Mesodermal cell (in vitro differentiated cells): ENCODE measurements at regions not wholly inside any gene's neighbourhood (a gene's known extent, or its start where the extent isn't known, plus 50 kb on each side); places are given as distances from the start of the nearest gene placed in this dataset.
"Not testable (repeated sequence)": the region's sequence is repeated elsewhere in the genome, so short reads cannot be mapped to it uniquely, and the experiment has no call there.

Source experiments
- H3K27ac ChIP-seq: 2 replicates; pipeline ENCODE4 v1.7.0; 2013; ENCODE audit warnings: mild to moderate bottlenecking, low read depth, low read length, moderate library complexity; ENCODE audit not compliant: severe bottlenecking
- H3K36me3 ChIP-seq: 2 replicates; pipeline ENCODE4 v1.7.1; 2013; ENCODE audit warnings: mild to moderate bottlenecking, low read length, moderate library complexity; ENCODE audit not compliant: control insufficient read depth, insufficient read depth
- H3K4me1 ChIP-seq: one replicate; pipeline ENCODE4 v1.7.1; 2013; ENCODE audit warnings: mild to moderate bottlenecking, low read length; ENCODE audit not compliant: insufficient read depth, control insufficient read depth, poor library complexity, severe bottlenecking
- H3K4me3 ChIP-seq: 2 replicates; pipeline ENCODE4 v1.7.0; 2013; ENCODE audit warnings: low read length, control low read depth, mild to moderate bottlenecking; ENCODE audit not compliant: insufficient read depth, poor library complexity, severe bottlenecking; ENCODE audit errors: extremely low read depth
- H3K9me3 ChIP-seq: 2 replicates; pipeline ENCODE4 v1.7.1; 2013; ENCODE audit warnings: mild to moderate bottlenecking, low read length, moderate library complexity; ENCODE audit not compliant: control insufficient read depth
- WGBS, 2 experiments: methylation state at CpG; one replicate each; pipeline ENCODE4 v1.1.5; 2013; ENCODE audit warnings: missing lambda C conversion rate in 2 of 2; ENCODE audit not compliant: insufficient coverage in 2 of 2; 5-methylcytosine and 5-hydroxymethylcytosine counted together

DNA sequence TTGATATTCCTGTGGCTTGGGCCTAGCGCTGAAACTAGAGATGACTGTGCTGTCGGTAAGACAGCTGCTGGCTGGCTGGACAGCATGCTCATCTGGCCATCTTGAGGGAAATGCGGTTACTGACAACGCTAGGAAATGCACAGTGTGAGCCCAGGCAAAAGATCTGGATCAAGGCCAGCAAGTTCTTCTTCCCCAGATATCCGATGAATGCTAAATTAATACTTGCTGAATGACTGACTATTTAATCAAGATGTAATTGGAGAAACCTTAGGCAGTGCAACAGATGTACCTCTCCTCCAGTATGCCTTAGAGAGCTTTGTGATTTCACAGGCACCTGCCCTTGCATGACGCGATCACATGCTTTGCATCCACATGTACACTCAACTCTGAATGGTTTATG, 659.1 kb downstream of the EFNA5 start:
- Histone ChIP-seq H3K9me3 (no peaks in the 10 kb centered on the region), H3K4me1 (no peaks in the 10 kb centered on the region), H3K4me3 (no peak overlapping the region), H3K36me3 (no peaks in the 10 kb centered on the region), H3K27ac (no peak overlapping the region)
- 89 to 95% methylated on average over 4 to 7 of the region's 7 CpGs for WGBS, 2 experiments

DNA sequence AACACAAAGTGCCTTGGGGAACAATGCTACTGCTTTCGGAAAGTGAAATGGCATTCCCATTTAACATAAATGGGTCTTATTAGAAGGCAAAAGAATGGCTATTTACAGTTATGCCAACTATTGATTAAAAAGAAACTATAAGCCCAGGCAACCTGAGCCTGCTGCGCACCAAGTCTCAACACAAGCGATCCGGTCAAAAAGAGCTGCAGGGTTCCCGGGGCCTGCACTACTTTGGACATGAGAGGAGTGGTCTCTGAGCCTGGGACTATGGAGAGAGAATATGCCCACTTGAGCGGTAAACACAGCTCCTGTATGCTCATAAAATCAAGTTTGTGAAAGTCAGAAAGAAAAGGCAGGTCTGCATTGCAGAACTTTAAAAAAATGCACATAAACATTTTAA, 660.7 kb downstream of the EFNA5 start:
- no peaks in the 10 kb centered on the region for H3K9me3 ChIP-seq
- WGBS, 2 experiments = 95 to 100% methylated on average over 4 of the region's 6 CpGs

GRCh38 chr5:107005653-107006052, 665.1 kb downstream of the EFNA5 start:
- H3K4me3 ChIP-seq = no peak overlapping the region
- WGBS, 2 experiments = 0% methylated on average over 1 of the region's 1 CpG; no CpG with 5 or more reads in 1 of the 2 experiments
- H3K27ac ChIP-seq = no peak overlapping the region
- H3K9me3 ChIP-seq = no peaks in the 10 kb centered on the region
- H3K4me1 ChIP-seq = no peaks in the 10 kb centered on the region
- no peaks in the 10 kb centered on the region for H3K36me3 ChIP-seq

More for the DNA sequence above, 660.7 kb downstream of the EFNA5 start:
- H3K27ac ChIP-seq = no peak overlapping the region
- H3K4me1 ChIP-seq = no peaks in the 10 kb centered on the region
- no peaks in the 10 kb centered on the region for H3K36me3 ChIP-seq
- no peak overlapping the region for H3K4me3 ChIP-seq

GRCh38 chr5:107005161-107005560, 665.6 kb downstream of the EFNA5 start:
- no peaks in the 10 kb centered on the region for H3K4me1 ChIP-seq
- no peak overlapping the region for H3K4me3 ChIP-seq
- no peaks in the 10 kb centered on the region for H3K9me3 ChIP-seq
- no peaks in the 10 kb centered on the region for H3K36me3 ChIP-seq
- H3K27ac ChIP-seq = no peak overlapping the region
- 90% methylated on average over 2 of the region's 4 CpGs; no CpG with 5 or more reads in 1 of the 2 experiments for WGBS, 2 experiments

- Histone ChIP-seq H3K36me3 (no peaks in the 10 kb centered on the region), H3K4me3 (no peak overlapping the region), H3K9me3 (no peaks in the 10 kb centered on the region), H3K4me1 (no peaks in the 10 kb centered on the region), H3K27ac (no peak overlapping the region)
Observed at GRCh38 chr5:107002115-107002514, 668.6 kb downstream of the EFNA5 start.

DNA sequence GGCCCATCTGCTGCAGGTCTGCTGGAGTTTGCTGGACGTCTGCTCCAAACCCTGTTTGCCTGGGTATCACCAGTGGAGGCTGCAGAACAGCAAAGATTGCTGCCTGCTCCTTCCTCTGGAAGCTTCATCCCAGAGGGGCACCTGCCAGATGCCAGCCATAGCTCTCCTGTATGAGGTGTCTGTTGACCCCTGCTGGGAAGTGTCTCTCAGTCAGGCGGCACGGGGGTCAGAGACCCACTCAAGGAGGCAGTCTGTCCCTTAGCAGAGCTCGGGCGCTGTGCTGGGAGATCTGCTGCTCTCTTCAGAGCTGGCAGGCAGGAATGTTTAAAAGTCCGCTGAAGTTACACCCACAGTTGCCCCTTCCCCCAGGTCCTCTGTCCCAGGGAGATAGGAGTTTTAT, 671.2 kb downstream of the EFNA5 start:
- 96% methylated on average over 4 to 5 of the region's 6 CpGs for WGBS, 2 experiments
- not testable (repeated sequence) for H3K27ac ChIP-seq, H3K9me3 ChIP-seq, H3K36me3 ChIP-seq, H3K4me1 ChIP-seq, H3K4me3 ChIP-seq

DNA sequence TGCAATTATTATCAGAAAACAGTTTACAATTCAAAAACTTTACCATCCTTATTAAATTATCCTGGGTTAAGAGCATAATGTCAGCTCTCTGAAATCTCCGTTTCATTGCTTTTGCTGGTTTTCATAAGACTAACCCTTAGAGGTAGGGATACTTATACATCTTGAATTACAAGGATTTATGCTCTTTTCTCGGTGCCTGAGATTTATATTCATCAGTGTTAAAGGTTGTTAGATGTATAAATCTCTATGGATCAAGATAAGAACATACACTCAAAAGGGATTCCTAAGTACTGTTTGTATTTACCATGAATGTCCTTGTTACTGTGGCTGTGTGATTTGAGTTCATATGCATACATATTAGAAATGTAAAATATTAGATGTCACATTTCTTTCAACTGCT, 684.7 kb downstream of the EFNA5 start:
- Histone ChIP-seq H3K27ac (no peak overlapping the region), H3K4me1 (peaks cover 11% of the 10 kb centered on the region), H3K9me3 (no peaks in the 10 kb centered on the region), H3K4me3 (no peak overlapping the region), H3K36me3 (no peaks in the 10 kb centered on the region)
- no CpG with 5 or more reads among the region's 2 CpGs for WGBS, 2 experiments

- Histone ChIP-seq H3K4me3 (no peak overlapping the region), H3K36me3 (no peaks in the 10 kb centered on the region), H3K9me3 (no peaks in the 10 kb centered on the region), H3K27ac (no peak overlapping the region), H3K4me1 (peaks cover 11% of the 10 kb centered on the region)
- 60 to 67% methylated on average over 1 of the region's 6 CpGs for WGBS, 2 experiments
Observed at GRCh38 chr5:106985174-106985573, 685.6 kb downstream of the EFNA5 start.

- not testable (repeated sequence) for H3K9me3 ChIP-seq, H3K27ac ChIP-seq, H3K4me3 ChIP-seq, H3K36me3 ChIP-seq, H3K4me1 ChIP-seq
- WGBS, 2 experiments = 25 to 34% methylated on average over 6 to 8 of the region's 11 CpGs
Observed at GRCh38 chr5:106979178-106979577, 691.6 kb downstream of the EFNA5 start.

DNA sequence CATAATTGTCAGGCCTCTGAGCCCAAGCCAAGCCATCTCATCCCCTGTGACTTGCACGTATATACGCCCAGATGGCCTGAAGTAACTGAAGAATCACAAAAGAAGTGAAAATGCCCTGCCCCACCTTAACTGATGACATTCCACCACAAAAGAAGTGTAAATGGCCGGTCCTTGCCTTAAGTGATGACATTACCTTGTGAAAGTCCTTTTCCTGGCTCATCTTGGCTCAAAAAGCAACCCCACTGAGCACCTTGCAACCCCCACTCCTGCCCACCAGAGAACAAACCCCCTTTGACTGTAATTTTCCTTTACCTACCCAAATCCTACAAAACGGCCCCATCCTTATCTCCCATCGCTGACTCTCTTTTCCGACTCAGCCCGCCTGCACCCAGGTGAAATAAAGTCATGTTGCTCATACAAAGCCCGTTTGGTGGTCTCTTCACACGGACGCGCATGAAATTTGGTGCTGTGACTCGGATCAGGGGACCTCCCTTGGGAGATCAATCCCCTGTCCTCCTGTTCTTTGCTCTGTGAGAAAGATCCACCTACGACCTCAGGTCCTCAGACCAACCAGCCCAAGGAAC, 692.1 kb downstream of the EFNA5 start:
- H3K9me3 ChIP-seq, H3K27ac ChIP-seq, H3K4me1 ChIP-seq, H3K36me3 ChIP-seq, H3K4me3 ChIP-seq: not testable (repeated sequence)
- 16 to 25% methylated on average over 4 to 6 of the region's 13 CpGs for WGBS, 2 experiments

DNA sequence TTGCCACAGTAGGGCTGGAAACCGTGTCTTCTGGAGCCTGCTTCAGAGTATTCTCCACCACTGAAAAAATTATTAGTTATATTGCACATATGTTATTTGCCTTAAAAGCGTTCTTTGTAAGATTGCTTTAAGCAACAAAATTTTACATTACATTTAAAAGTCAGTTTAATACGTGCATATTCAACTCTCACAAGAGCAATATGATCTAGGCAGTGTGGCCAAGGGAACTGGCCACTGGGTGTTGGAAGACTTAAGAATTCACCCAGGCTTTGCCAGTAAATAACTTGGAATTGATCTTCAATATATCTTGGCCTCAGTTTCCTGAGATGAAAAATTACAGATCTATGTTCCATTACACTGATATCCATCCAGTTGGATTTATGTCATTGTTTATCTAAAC, 694.4 kb downstream of the EFNA5 start:
- no peaks in the 10 kb centered on the region for H3K36me3 ChIP-seq
- WGBS, 2 experiments = no CpG with 5 or more reads among the region's 3 CpGs
- H3K4me3 ChIP-seq = no peak overlapping the region
- no peaks in the 10 kb centered on the region for H3K9me3 ChIP-seq
- H3K27ac ChIP-seq = no peak overlapping the region
- H3K4me1 ChIP-seq = no peaks in the 10 kb centered on the region
